Cardiac fibroblast (primary cell): ENCODE measurements at regions not wholly inside any gene's neighbourhood (a gene's known extent, or its start where the extent isn't known, plus 50 kb on each side); places are given as distances from the start of the nearest gene placed in this dataset.

Experiments
- DNase-seq, 2 donors: peaks; one replicate each; pipeline versions ENCODE4 v3.0.0 to v3.0.0-alpha.2; 2010; ENCODE audit warnings: low read depth in 2 of 2
- H3K4me3 ChIP-seq, 2 donors: replicated peaks in 1 of 2; 1 replicate in 1 of 2; 2 replicates in 1 of 2; pipeline ENCODE4 v1.5.1; 2011; ENCODE audit warnings: low read depth in 2 of 2, low read length in 2 of 2, mild to moderate bottlenecking in 2 of 2, moderate library complexity in 1 of 2
- TF ChIP-seq, protein P1 (sequence below): IDR thresholded peaks from one replicate; pipeline ENCODE4 v1.5.1; 2011; ENCODE audit warnings: low read depth, mild to moderate bottlenecking, low read length, inconsistent platforms

DNA sequence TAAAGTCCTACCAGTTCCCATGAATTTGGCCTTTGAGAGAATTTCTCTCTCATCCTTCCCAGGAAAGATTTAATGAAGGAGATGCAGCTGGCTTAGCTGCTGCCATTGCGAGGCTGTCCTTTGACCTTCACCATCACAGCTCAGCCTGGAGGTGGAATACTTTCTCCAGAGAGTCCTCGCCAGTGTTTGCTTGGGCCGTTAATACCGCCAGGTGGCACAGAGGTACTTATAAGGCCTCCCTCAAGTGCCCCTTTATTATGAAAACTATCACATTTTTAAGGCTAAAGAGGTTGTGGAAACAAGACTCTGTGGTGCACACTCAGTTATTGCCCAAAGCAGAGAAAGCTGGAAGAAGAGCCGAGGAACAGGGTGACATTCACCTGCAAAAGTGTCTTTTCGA, 330.6 kb downstream of the CCSER2 start:
- TF ChIP-seq, protein P1, sequence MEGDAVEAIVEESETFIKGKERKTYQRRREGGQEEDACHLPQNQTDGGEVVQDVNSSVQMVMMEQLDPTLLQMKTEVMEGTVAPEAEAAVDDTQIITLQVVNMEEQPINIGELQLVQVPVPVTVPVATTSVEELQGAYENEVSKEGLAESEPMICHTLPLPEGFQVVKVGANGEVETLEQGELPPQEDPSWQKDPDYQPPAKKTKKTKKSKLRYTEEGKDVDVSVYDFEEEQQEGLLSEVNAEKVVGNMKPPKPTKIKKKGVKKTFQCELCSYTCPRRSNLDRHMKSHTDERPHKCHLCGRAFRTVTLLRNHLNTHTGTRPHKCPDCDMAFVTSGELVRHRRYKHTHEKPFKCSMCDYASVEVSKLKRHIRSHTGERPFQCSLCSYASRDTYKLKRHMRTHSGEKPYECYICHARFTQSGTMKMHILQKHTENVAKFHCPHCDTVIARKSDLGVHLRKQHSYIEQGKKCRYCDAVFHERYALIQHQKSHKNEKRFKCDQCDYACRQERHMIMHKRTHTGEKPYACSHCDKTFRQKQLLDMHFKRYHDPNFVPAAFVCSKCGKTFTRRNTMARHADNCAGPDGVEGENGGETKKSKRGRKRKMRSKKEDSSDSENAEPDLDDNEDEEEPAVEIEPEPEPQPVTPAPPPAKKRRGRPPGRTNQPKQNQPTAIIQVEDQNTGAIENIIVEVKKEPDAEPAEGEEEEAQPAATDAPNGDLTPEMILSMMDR, result no peak
- no peak for DNase-seq
- H3K4me3 ChIP-seq, result no peak overlapping the region

DNA sequence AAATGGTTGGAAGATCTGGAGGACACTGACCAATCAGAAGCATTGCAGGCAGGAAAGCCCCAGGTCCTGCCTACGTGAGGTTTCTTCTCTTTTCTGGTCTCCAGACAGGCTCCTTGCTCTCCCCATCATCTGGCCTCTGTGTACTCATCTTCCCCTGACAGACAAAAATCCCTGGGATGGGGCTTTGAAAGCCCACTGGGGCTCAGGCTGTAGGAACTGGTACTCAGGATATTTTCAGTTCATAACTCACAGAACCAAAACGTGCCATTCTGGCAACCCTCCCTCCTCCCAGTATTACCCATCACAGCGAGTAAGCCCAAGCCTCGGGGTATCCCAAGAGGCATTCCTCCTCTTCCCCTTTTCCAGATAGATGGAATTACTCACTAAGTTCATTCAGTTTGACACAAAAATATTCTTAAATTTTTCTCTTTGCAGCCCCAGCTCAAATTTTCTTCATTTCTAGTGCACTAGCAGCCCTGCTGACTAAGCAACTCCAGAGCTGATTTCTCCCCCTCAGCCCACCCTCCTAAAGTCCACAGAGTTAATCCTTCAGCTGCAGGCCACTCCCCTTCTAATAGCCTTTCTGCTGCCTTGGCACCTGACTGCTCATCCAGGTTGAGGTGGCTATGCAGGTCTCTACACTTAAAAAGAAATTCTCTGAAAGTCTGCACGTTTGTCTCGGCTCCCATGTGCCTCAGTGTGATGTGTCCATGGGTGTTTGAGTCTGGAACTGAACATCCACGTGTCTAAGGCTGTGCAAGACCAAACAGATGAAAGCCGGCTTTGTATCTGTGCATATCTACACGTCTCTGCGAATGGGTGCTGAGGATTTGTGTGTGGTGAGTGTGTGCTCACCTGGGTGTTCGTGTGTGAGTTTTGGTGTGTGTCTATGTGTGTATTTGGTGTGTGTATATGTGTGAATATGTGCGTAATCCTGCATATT, 331.4 kb downstream of the CCSER2 start:
- no peak for DNase-seq
- H3K4me3 ChIP-seq, result no peak overlapping the region
- TF ChIP-seq, protein P1, result no peak

DNA sequence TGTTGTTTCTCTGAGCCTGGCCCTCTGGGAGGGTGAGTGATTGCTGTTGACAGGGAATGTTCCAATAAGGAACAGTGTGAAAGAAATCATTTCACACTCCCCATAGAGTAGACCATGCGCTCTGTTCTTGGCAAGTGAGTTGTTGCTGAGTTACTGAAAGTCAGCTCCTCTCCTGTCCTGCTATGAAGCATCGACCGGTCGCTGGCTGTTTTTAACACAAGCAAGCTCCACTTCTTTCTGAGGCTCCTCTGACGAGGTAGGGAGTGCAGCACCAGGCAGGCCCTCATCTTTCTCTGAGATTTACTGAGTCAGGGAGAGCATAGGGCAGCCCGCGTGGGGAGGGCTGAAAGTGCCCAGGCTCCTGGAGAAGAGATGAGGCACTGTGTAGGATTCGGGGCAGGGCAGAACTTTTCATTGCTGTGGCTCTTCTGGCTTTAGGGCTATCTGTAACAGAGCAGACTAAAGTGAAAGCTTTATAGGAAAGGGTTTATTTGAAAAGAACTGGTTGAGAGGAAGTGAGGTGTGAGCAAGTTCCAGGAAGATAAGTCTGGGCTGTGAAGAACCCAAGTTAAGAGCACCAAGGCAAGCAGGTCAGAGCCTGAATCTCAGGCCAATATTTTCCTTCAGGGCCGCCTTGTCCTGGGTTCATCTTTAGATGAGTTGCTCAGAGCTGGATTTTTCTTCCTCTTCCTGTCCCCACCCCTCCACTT, 332.2 kb downstream of the CCSER2 start:
- TF ChIP-seq, protein P1, result no peak
- no peak overlapping the region for H3K4me3 ChIP-seq
- DNase-seq, result no peak

DNA sequence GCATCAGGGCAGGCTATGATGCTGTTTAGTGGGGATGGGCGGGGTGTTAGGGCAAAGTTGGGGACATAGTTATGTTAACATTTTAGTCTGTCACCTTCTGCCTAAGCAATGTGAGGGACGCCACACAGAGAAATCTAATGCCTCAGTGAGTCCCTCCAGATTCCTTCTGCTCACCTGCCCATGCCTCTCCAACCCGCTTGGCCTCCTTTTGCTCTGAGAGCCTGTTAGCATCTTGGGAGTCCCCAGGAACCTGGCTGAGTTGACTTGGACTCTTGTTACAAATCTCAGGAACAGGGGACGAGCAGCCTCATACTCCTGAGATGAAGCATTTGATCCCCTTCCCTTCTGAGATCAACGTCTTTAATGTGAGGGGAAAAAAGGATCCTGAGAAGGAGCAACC, 336.8 kb downstream of the CCSER2 start:
- TF ChIP-seq, protein P1, result no peak
- no peak for DNase-seq
- no peak overlapping the region for H3K4me3 ChIP-seq

DNA sequence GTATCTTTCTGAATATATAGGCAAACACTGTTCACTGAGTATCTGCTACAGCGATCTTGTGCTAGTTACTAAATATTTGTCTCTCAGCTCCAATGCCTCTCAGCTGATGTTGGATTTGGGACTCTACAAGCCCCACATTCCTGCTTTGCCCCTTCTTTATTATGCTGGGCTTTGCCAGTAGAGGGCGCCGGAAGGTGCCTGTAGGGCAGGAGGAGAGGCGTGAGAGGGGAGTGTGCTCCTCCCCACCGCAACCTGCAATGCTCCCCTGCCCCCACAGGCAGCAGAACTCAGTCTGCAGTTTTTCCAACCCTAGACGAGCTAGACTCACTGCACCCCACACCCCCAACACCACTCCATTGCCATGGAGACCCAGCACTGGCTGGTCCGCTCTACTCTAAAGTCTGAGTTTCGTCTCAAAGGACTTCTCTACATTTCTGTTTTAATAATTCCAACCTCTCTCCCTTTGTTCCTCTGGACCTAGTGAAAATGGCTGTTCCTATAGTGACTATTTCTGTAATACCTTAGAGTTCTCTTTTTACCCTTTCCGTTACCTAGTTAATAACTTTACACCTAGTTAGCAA, 337.6 kb downstream of the CCSER2 start:
- TF ChIP-seq, protein P1, result no peak
- no peak overlapping the region for H3K4me3 ChIP-seq
- no peak for DNase-seq

DNA sequence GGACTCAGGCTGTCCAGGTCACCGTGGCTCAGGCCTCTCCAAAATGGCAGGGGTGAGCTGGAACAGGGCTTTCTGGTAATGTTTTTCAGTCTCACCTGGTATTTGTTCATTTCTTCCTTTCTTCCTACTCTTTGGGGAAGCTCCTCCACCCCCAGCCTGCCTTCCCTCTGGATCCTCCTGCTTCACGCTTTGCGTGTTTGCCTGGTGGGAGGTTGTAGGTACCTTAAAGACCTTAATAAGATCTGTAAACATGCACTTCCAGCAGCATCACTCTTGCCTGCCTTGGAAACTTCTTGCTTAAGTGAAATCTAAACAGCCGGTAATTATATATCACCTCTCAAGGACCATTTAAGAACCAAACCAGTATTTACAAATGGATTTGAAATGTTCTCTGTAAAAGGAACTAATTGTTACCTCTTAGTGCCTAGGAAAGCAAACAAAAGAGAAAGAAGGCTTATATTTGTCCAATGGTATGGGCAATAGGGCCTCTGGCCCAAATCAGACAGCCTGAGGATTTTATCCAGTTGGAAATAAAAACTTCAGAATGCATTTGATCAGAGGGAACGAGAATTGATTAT, 339.9 kb downstream of the CCSER2 start:
- no peak overlapping the region for H3K4me3 ChIP-seq
- TF ChIP-seq, protein P1, result no peak
- DNase-seq, result no peak
